ENCODE measurements at regions not wholly inside any gene's neighbourhood (a gene's known extent, or its start where the extent isn't known, plus 50 kb on each side); places are given as distances from the start of the nearest gene placed in this dataset.

DNA sequence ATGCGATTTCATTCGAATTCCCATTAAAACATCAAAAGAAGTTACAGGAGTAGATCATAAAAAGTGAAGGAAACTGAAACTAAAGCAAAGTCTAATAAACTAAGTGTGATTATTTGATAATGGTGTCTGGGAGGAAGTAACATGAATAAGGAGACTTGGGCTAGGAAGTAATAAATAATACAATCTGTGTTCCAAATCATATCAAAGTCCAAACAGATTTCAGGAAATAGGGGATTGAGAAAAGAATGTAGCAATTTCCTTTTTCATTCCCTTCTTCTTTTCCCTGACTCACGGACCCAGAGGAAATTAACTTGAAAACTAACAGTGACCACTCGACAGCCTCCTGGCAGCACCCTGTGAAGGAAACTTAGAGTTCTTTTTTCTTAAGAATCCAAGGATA lies 758.4 kb upstream of the GCFC2 start:
- Histone ChIP-seq H3K4me1 (ENCODE audit: insufficient read depth) (no peaks in the 10 kb centered on the region), H3K4me2 (ENCODE audit: unreplicated experiment) (no peak overlapping the region), H3K36me3 (ENCODE audit: low read depth) (no peaks in the 10 kb centered on the region), H3K27ac (no peak overlapping the region), H3K9ac (no peak overlapping the region), H3F3A (ENCODE audit: insufficient read depth) (no peaks in the 10 kb centered on the region), H3K79me2 (ENCODE audit: insufficient read depth) (no peaks in the 10 kb centered on the region), H3K4me3 (no peak overlapping the region), H3K9me2 (ENCODE audit: insufficient read depth) (no peaks in the 10 kb centered on the region), H4K20me1 (ENCODE audit: insufficient read depth) (no peaks in the 10 kb centered on the region), H3K27me3 (replicated peaks; ENCODE audit: insufficient read depth) (no peaks in the 10 kb centered on the region), H3K9me3 (ENCODE audit: low read depth) (no peaks in the 10 kb centered on the region), H2AFZ (no peak overlapping the region)
- TF ChIP-seq EZH2phosphoT487 (IDR thresholded peaks at IDR 0.05; ENCODE audit: insufficient read depth, low read depth) (no peak), EZH2 (IDR thresholded peaks at IDR 0.05; ENCODE audit: insufficient read depth, poor library complexity, severe bottlenecking) (no peak)
- 2 to 3% methylated on average over 4 of the region's 4 CpGs for WGBS, 2 experiments (ENCODE audit: low coverage in 1 of 2, low lambda C conversion rate in 2 of 2, missing lambda C conversion rate in 2 of 2)
- in situ Hi-C loops (cut with MboI): no loop called here
- DNase-seq: no peak

GRCh38 chr2:76467326-76467725 lies 756.6 kb upstream of the GCFC2 start:
- Histone ChIP-seq H3K27me3 (replicated peaks; ENCODE audit: insufficient read depth) (no peaks in the 10 kb centered on the region), H2AFZ (no peak overlapping the region), H3F3A (ENCODE audit: insufficient read depth) (no peaks in the 10 kb centered on the region), H3K9me2 (ENCODE audit: insufficient read depth) (no peaks in the 10 kb centered on the region), H3K9ac (no peak overlapping the region), H4K20me1 (ENCODE audit: insufficient read depth) (no peaks in the 10 kb centered on the region), H3K27ac (no peak overlapping the region), H3K4me3 (no peak overlapping the region), H3K36me3 (ENCODE audit: low read depth) (no peaks in the 10 kb centered on the region), H3K79me2 (ENCODE audit: insufficient read depth) (no peaks in the 10 kb centered on the region), H3K9me3 (ENCODE audit: low read depth) (no peaks in the 10 kb centered on the region), H3K4me1 (ENCODE audit: insufficient read depth) (no peaks in the 10 kb centered on the region), H3K4me2 (ENCODE audit: unreplicated experiment) (no peak overlapping the region)
- in situ Hi-C loops (cut with MboI): no loop called here
- DNase-seq: no peak
- no peak for TF ChIP-seq EZH2 (IDR thresholded peaks at IDR 0.05; ENCODE audit: insufficient read depth, poor library complexity, severe bottlenecking)
- TF ChIP-seq EZH2phosphoT487 (IDR thresholded peaks at IDR 0.05; ENCODE audit: insufficient read depth, low read depth): no peak
- 42 to 61% methylated on average over 2 of the region's 2 CpGs for WGBS, 2 experiments (ENCODE audit: low coverage in 1 of 2, low lambda C conversion rate in 2 of 2, missing lambda C conversion rate in 2 of 2)

DNA sequence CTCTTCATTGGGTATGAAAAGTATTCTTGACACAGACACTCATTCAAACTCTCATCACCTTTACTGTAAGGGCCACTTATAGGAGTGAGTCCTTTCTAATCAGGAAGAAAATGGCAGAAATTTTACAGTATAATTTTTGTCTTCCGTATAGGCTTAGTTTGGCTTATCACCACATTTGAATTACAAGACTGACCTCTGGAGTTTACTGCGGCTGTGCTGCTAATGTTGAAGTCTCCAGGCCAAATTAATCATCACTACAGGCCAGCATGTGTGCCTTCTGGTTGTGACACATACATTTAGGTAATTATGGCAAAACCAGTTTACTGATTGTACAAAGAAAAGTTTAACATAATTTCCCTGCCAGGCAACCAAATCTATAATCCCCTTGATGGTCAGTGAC lies 753.6 kb upstream of the GCFC2 start:
- H3K9me3 ChIP-seq (ENCODE audit: low read depth): no peaks in the 10 kb centered on the region
- WGBS, 2 experiments (ENCODE audit: low coverage in 1 of 2, low lambda C conversion rate in 2 of 2, missing lambda C conversion rate in 2 of 2): 11 to 16% methylated on average over 2 of the region's 2 CpGs
- no peak for DNase-seq
- H3K27ac ChIP-seq: no peak overlapping the region
- H4K20me1 ChIP-seq (ENCODE audit: insufficient read depth): no peaks in the 10 kb centered on the region
- no peaks in the 10 kb centered on the region for H3K27me3 ChIP-seq (replicated peaks; ENCODE audit: insufficient read depth)
- no peak overlapping the region for H2AFZ ChIP-seq
- H3K4me2 ChIP-seq (ENCODE audit: unreplicated experiment): no peak overlapping the region
- H3K4me3 ChIP-seq: no peak overlapping the region
- H3K79me2 ChIP-seq (ENCODE audit: insufficient read depth): no peaks in the 10 kb centered on the region
- in situ Hi-C loops (cut with MboI): no loop called here
- no peak overlapping the region for H3K9ac ChIP-seq
- H3F3A ChIP-seq (ENCODE audit: insufficient read depth): no peaks in the 10 kb centered on the region
- no peak for TF ChIP-seq EZH2phosphoT487 (IDR thresholded peaks at IDR 0.05; ENCODE audit: insufficient read depth, low read depth)
- TF ChIP-seq EZH2 (IDR thresholded peaks at IDR 0.05; ENCODE audit: insufficient read depth, poor library complexity, severe bottlenecking): no peak
- no peaks in the 10 kb centered on the region for H3K36me3 ChIP-seq (ENCODE audit: low read depth)
- no peaks in the 10 kb centered on the region for H3K4me1 ChIP-seq (ENCODE audit: insufficient read depth)
- H3K9me2 ChIP-seq (ENCODE audit: insufficient read depth): no peaks in the 10 kb centered on the region

DNA sequence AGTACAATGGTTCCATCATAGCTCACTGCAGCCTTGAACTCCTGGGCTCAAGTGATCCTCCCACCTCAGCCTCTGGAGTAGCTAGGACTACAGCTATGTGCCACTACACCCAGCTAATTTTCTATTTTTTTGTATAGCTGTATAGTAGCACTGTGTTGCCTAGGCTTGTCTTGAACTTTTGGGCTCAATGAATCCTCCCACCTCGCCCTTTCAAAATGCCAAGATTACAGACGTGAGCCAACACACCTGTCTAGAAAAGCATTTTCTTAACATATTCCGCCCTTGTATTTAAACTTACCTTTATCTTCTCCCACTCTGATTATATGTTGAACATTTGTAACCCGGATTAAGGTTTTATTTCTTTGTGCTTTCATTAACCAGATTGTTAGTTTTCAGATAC lies 750.7 kb upstream of the GCFC2 start:
- TF ChIP-seq EZH2phosphoT487 (IDR thresholded peaks at IDR 0.05; ENCODE audit: insufficient read depth, low read depth): no peak
- no peak for TF ChIP-seq EZH2 (IDR thresholded peaks at IDR 0.05; ENCODE audit: insufficient read depth, poor library complexity, severe bottlenecking)
- Histone ChIP-seq H3K9ac (no peak overlapping the region), H3K4me1 (ENCODE audit: insufficient read depth) (no peaks in the 10 kb centered on the region), H3K4me2 (ENCODE audit: unreplicated experiment) (no peak overlapping the region), H4K20me1 (ENCODE audit: insufficient read depth) (no peaks in the 10 kb centered on the region), H3K36me3 (ENCODE audit: low read depth) (no peaks in the 10 kb centered on the region), H3K4me3 (no peak overlapping the region), H3F3A (ENCODE audit: insufficient read depth) (no peaks in the 10 kb centered on the region), H3K9me3 (ENCODE audit: low read depth) (no peaks in the 10 kb centered on the region), H2AFZ (no peak overlapping the region), H3K9me2 (ENCODE audit: insufficient read depth) (no peaks in the 10 kb centered on the region), H3K27ac (no peak overlapping the region), H3K27me3 (replicated peaks; ENCODE audit: insufficient read depth) (no peaks in the 10 kb centered on the region), H3K79me2 (ENCODE audit: insufficient read depth) (no peaks in the 10 kb centered on the region)
- WGBS, 2 experiments (ENCODE audit: low coverage in 1 of 2, low lambda C conversion rate in 2 of 2, missing lambda C conversion rate in 2 of 2): 7 to 8% methylated on average over 4 of the region's 4 CpGs
- DNase-seq: no peak
- in situ Hi-C loops (cut with MboI): no loop called here

- H3K4me3 ChIP-seq: no peak overlapping the region
- H2AFZ ChIP-seq: no peak overlapping the region
- H3K4me1 ChIP-seq (ENCODE audit: insufficient read depth): no peaks in the 10 kb centered on the region
- H3K9ac ChIP-seq: no peak overlapping the region
- no peaks in the 10 kb centered on the region for H3K36me3 ChIP-seq (ENCODE audit: low read depth)
- no peaks in the 10 kb centered on the region for H4K20me1 ChIP-seq (ENCODE audit: insufficient read depth)
- no peaks in the 10 kb centered on the region for H3K9me2 ChIP-seq (ENCODE audit: insufficient read depth)
- in situ Hi-C loops (cut with MboI): no loop called here
- WGBS, 2 experiments (ENCODE audit: low coverage in 1 of 2, low lambda C conversion rate in 2 of 2, missing lambda C conversion rate in 2 of 2): 21 to 23% methylated on average over 2 of the region's 2 CpGs
- no peaks in the 10 kb centered on the region for H3K79me2 ChIP-seq (ENCODE audit: insufficient read depth)
- H3K4me2 ChIP-seq (ENCODE audit: unreplicated experiment): no peak overlapping the region
- TF ChIP-seq EZH2 (IDR thresholded peaks at IDR 0.05; ENCODE audit: insufficient read depth, poor library complexity, severe bottlenecking) (no peak), EZH2phosphoT487 (IDR thresholded peaks at IDR 0.05; ENCODE audit: insufficient read depth, low read depth) (no peak)
- no peaks in the 10 kb centered on the region for H3K9me3 ChIP-seq (ENCODE audit: low read depth)
- H3F3A ChIP-seq (ENCODE audit: insufficient read depth): no peaks in the 10 kb centered on the region
- no peak overlapping the region for H3K27ac ChIP-seq
- no peak for DNase-seq
- H3K27me3 ChIP-seq (replicated peaks; ENCODE audit: insufficient read depth): no peaks in the 10 kb centered on the region
Measured at GRCh38 chr2:76455910-76456309, 745.2 kb upstream of the GCFC2 start.

Measured in GM23248 (cell line).